ENCODE measurements at regions not wholly inside any gene's neighbourhood (a gene's known extent, or its start where the extent isn't known, plus 50 kb on each side); places are given as distances from the start of the nearest gene placed in this dataset.

DNA sequence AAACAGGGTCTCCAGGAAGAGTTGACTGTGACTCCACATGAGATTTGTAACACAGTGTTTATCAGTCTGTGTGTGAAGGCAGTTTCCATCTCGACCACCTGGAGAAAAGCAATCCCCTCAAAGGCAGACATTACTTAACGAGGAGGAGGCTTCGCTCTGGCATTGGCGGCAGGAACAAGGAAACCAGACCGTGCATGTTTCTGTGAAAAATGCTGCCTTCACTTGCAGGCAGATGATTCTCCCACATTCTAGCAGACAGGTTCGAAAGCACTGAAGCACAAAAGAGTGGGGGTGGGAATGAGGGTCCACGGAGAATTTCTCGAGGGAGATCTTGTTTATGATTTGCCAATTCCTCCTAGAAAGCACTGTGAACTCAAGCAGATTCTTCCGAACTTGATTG, 414.0 kb downstream of the SLC4A3 start:
- TF ChIP-seq, protein P1, sequence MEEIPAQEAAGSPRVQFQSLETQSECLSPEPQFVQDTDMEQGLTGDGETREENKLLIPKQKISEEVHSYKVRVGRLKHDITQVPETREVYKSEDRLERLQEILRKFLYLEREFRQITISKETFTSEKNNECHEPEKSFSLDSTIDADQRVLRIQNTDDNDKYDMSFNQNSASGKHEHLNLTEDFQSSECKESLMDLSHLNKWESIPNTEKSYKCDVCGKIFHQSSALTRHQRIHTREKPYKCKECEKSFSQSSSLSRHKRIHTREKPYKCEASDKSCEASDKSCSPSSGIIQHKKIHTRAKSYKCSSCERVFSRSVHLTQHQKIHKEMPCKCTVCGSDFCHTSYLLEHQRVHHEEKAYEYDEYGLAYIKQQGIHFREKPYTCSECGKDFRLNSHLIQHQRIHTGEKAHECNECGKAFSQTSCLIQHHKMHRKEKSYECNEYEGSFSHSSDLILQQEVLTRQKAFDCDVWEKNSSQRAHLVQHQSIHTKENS (CRISPR knock-in tag; IDR thresholded peaks at IDR 0.05): no peak
- no peak for TF ChIP-seq HDAC1 (IDR thresholded peaks at IDR 0.05)
- TF ChIP-seq PML (IDR thresholded peaks at IDR 0.05; ENCODE audit: low read length): no peak
- TF ChIP-seq CHD4 (IDR thresholded peaks at IDR 0.05; ENCODE audit: insufficient read depth, insufficient replicate concordance, low read depth, low read length, poor library complexity, severe bottlenecking): no peak
- no peak for TF ChIP-seq ETV6 (IDR thresholded peaks at IDR 0.05; ENCODE audit: borderline replicate concordance in 1 of 2, low read depth in 2 of 2, low read length in 1 of 2)
- TF ChIP-seq ETV6 (CRISPR knock-in tag; IDR thresholded peaks at IDR 0.05; ENCODE audit: borderline replicate concordance): no peak
- TF ChIP-seq DMBX1 (CRISPR knock-in tag; IDR thresholded peaks at IDR 0.05; ENCODE audit: borderline replicate concordance): no peak
- TF ChIP-seq, protein P2, sequence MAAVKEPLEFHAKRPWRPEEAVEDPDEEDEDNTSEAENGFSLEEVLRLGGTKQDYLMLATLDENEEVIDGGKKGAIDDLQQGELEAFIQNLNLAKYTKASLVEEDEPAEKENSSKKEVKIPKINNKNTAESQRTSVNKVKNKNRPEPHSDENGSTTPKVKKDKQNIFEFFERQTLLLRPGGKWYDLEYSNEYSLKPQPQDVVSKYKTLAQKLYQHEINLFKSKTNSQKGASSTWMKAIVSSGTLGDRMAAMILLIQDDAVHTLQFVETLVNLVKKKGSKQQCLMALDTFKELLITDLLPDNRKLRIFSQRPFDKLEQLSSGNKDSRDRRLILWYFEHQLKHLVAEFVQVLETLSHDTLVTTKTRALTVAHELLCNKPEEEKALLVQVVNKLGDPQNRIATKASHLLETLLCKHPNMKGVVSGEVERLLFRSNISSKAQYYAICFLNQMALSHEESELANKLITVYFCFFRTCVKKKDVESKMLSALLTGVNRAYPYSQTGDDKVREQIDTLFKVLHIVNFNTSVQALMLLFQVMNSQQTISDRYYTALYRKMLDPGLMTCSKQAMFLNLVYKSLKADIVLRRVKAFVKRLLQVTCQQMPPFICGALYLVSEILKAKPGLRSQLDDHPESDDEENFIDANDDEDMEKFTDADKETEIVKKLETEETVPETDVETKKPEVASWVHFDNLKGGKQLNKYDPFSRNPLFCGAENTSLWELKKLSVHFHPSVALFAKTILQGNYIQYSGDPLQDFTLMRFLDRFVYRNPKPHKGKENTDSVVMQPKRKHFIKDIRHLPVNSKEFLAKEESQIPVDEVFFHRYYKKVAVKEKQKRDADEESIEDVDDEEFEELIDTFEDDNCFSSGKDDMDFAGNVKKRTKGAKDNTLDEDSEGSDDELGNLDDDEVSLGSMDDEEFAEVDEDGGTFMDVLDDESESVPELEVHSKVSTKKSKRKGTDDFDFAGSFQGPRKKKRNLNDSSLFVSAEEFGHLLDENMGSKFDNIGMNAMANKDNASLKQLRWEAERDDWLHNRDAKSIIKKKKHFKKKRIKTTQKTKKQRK (IDR thresholded peaks at IDR 0.05; ENCODE audit: borderline replicate concordance, low read depth, low read length): no peak
- TF ChIP-seq, protein P3, sequence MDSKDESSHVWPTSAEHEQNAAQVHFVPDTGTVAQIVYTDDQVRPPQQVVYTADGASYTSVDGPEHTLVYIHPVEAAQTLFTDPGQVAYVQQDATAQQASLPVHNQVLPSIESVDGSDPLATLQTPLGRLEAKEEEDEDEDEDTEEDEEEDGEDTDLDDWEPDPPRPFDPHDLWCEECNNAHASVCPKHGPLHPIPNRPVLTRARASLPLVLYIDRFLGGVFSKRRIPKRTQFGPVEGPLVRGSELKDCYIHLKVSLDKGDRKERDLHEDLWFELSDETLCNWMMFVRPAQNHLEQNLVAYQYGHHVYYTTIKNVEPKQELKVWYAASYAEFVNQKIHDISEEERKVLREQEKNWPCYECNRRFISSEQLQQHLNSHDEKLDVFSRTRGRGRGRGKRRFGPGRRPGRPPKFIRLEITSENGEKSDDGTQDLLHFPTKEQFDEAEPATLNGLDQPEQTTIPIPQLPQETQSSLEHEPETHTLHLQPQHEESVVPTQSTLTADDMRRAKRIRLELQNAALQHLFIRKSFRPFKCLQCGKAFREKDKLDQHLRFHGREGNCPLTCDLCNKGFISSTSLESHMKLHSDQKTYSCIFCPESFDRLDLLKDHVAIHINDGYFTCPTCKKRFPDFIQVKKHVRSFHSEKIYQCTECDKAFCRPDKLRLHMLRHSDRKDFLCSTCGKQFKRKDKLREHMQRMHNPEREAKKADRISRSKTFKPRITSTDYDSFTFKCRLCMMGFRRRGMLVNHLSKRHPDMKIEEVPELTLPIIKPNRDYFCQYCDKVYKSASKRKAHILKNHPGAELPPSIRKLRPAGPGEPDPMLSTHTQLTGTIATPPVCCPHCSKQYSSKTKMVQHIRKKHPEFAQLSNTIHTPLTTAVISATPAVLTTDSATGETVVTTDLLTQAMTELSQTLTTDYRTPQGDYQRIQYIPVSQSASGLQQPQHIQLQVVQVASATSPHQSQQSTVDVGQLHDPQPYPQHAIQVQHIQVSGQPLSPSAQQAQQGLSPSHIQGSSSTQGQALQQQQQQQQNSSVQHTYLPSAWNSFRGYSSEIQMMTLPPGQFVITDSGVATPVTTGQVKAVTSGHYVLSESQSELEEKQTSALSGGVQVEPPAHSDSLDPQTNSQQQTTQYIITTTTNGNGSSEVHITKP (IDR thresholded peaks at IDR 0.05; ENCODE audit: partially characterized antibody): no peak
- no peak for TF ChIP-seq HMG20A (CRISPR knock-in tag; conservative IDR thresholded peaks at IDR 0.05)

Data from K562 (cell line).